ENCODE measurements at regions not wholly inside any gene's neighbourhood (a gene's known extent, or its start where the extent isn't known, plus 50 kb on each side); places are given as distances from the start of the nearest gene placed in this dataset.

DNA sequence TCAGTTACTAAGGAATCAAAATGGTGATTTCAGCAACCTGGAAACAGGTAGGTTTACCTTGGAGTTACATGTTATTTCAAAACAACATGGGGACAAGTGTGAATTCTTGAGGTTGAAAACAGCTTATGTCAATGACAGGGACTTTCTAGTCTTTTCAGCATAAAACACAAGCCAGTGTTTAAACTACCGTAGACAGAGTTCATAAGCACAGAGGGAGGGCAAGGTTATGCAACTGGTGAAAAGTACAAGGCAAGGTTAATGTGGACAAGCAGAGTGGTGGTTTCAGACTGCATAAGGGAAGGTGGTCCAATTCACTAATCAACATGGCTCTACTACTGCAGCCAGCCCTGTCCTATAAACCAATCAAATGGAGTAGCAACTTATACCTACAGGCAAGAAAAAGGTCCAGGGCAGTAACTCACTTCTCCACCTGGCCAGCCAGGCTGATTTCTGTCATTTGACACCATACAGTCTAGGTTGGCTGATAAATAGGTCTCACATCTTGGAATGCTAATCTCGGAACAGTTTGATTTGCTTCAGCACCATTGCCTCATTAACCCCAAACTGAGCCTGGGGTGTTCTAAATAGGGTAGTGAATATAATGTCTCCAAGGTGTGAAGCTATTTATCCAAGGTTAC lies 250.3 kb upstream of the PROX1 start:
- Mint-ChIP-seq H3K36me3 (no peaks in the 10 kb centered on the region), H3K27me3 (peaks cover 3% of the 10 kb centered on the region), H3K27ac (no peak overlapping the region), H3K9me3 (ENCODE audit: low read depth) (no peaks in the 10 kb centered on the region), H3K4me1 (ENCODE audit: low read depth) (no peaks in the 10 kb centered on the region), H3K4me3 (no peak overlapping the region)

DNA sequence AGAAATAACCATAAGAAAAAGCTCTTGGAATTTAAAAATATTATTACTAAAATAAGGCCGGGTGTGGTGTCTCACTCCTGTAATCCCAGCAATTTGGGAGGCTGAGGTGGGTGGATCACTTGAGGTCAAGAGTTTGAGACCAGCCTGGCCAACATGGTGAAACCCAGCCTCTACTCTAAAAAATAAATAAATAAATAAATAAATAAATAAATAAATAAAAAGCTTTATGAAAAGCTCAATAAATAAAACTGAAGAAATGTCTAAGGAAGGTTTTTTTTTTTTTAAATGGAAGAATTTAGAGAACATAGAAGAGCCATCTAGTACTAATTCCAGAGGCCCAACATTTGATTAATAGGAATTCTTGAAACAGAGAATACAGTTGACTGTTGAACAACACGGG lies 249.1 kb upstream of the PROX1 start:
- Mint-ChIP-seq H3K4me1 (ENCODE audit: low read depth) (no peaks in the 10 kb centered on the region), H3K9me3 (ENCODE audit: low read depth) (peaks cover 3% of the 10 kb centered on the region), H3K36me3 (no peaks in the 10 kb centered on the region), H3K27ac (no peak overlapping the region), H3K27me3 (peaks cover 4% of the 10 kb centered on the region), H3K4me3 (no peak overlapping the region)

DNA sequence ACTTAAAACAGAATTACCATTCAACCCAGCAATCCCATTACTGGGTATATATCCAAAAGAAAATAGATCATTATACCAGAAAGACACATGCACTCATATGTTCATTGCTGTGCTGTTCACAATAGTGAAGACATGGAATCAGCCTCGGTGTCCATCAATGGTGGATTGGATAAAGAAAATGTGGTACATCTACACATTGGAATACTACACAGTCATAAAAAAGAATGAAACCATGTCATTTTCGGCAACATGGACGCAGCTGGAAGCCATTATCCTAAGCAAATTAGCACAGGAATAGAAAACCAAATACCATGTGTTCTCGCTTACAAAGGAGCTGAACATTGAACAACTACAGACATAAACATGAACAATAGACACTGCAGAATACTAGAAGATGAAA lies 244.8 kb upstream of the PROX1 start:
- no peak overlapping the region for H3K4me3 Mint-ChIP-seq
- H3K27ac Mint-ChIP-seq: no peak overlapping the region
- no peaks in the 10 kb centered on the region for H3K4me1 Mint-ChIP-seq (ENCODE audit: low read depth)
- peaks cover 5% of the 10 kb centered on the region for H3K27me3 Mint-ChIP-seq
- H3K36me3 Mint-ChIP-seq: no peaks in the 10 kb centered on the region
- peaks cover 3% of the 10 kb centered on the region for H3K9me3 Mint-ChIP-seq (ENCODE audit: low read depth)

DNA sequence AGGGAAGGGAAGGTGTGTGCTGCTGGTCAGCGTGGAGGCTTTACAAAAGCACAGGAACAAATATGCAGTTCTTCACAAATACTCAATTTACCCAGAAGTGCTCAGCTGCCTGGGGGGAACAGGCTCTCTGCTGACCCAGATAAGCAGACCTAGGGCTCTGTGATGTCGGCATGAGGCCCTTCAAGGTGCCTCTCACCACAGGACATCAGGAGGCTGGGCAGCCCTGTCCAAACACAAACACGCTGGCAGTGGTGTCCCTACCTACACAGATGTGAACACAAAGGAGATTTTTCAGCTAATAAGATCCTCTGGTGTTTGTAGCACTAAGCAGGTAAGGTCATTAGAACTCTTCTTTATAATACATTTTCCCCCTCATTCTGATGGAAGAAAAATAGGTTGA lies 243.0 kb upstream of the PROX1 start:
- H3K27ac Mint-ChIP-seq: no peak overlapping the region
- peaks cover 3% of the 10 kb centered on the region for H3K27me3 Mint-ChIP-seq
- peaks cover 3% of the 10 kb centered on the region for H3K9me3 Mint-ChIP-seq (ENCODE audit: low read depth)
- H3K4me3 Mint-ChIP-seq: no peak overlapping the region
- no peaks in the 10 kb centered on the region for H3K36me3 Mint-ChIP-seq
- no peaks in the 10 kb centered on the region for H3K4me1 Mint-ChIP-seq (ENCODE audit: low read depth)

DNA sequence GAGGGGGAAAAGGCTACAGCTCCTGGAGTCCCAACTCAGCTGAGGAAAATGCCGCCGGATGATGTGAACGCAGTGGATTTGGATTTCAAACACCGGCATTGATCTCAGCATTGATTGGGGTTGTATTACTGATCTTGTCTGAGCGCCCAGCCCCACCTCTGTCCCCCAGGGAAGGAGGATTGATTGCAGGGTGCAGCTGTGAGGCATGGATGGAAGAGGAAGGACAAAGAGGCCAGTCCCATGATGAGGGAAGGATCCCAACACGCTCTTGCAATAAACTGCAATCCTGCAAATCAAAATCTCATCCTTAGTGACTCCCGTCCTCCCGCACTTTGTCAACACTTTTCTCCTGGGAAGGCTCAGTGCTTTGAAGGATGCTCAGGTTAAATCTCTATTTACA lies 242.3 kb upstream of the PROX1 start:
- Mint-ChIP-seq H3K36me3 (no peaks in the 10 kb centered on the region), H3K4me1 (ENCODE audit: low read depth) (no peaks in the 10 kb centered on the region), H3K4me3 (no peak overlapping the region), H3K27me3 (peaks cover 3% of the 10 kb centered on the region), H3K9me3 (ENCODE audit: low read depth) (peaks cover 3% of the 10 kb centered on the region), H3K27ac (no peak overlapping the region)

DNA sequence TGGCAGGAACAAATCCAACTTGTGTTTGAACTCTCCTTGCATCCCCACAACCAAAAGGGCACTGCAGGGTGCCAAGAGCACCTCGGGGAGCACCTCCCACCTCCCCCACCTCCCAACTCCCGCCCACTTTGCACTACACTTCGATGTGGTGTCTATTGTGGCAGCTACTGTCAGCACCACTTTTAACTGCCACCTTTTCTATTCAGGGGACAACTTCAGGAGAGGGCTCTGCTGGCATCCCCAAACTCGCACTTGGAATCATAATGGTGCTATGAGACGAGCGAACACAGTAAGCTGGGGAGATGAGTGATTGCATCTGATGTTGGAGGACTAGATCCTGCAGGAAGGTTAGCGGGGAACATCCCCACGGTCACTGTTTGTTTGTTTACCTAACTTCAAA lies 238.2 kb upstream of the PROX1 start:
- Mint-ChIP-seq H3K27ac (no peak overlapping the region), H3K4me1 (ENCODE audit: low read depth) (no peaks in the 10 kb centered on the region), H3K4me3 (no peak overlapping the region), H3K9me3 (ENCODE audit: low read depth) (peaks cover 5% of the 10 kb centered on the region), H3K27me3 (no peaks in the 10 kb centered on the region), H3K36me3 (no peaks in the 10 kb centered on the region)

DNA sequence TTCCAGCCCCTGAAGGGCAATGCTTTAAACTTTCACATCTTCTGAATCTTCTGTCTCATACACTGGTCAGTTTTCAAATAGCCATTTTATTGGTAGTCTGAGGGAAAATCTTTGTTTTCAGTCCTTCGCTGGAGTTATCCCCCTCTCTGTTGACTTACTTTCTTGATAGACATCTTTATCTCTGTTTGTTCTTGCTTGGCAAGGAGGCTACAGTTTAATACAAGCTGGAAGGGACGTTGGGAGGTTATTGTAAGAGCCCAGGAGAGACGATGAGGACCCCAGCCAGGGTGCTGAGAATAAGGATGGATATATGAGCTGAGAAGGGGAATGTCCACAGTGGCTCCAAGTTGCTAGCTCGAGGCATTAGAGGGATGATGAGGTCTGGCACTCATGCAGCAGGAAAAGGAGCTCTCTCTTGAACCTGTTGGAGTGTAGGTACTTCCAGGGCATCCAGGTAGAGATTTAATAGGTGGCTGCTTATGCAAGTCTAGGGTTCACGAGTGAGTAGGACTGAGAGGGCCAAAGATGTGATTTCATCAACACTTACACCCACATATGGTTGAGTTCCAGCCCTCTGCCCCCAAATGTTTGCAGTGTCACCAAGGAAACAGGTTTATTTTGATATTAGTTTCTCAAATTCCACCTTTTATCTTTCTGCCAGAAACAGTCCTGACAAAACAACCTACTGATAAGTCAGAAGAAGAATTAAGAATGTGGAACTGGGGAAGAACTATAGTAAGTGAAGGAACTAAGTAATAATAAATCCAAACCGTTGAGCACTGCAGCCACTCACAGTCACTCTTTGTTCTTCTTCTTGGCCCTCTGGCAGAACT lies 237.3 kb upstream of the PROX1 start:
- Mint-ChIP-seq H3K27ac (no peak overlapping the region), H3K9me3 (ENCODE audit: low read depth) (peaks cover 5% of the 10 kb centered on the region), H3K4me3 (no peak overlapping the region), H3K4me1 (ENCODE audit: low read depth) (no peaks in the 10 kb centered on the region), H3K36me3 (no peaks in the 10 kb centered on the region), H3K27me3 (no peaks in the 10 kb centered on the region)

DNA sequence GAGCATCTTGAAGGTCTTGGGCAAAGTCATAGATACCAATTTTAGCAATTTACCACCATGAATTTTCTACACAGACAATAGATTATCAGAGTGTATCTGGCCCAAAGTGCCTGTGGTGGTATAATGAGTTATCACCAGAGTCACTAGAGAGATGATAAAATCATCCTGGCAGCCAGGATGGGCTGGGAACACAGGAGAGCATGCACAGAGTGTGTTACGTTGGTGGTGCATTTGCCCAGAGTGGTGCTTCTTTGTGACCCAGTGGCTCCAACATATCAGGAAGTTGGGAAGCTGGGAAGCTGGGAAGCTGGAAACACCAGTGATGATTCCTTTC lies 236.7 kb upstream of the PROX1 start:
- no peaks in the 10 kb centered on the region for H3K4me1 Mint-ChIP-seq (ENCODE audit: low read depth)
- H3K27ac Mint-ChIP-seq: no peak overlapping the region

DNA sequence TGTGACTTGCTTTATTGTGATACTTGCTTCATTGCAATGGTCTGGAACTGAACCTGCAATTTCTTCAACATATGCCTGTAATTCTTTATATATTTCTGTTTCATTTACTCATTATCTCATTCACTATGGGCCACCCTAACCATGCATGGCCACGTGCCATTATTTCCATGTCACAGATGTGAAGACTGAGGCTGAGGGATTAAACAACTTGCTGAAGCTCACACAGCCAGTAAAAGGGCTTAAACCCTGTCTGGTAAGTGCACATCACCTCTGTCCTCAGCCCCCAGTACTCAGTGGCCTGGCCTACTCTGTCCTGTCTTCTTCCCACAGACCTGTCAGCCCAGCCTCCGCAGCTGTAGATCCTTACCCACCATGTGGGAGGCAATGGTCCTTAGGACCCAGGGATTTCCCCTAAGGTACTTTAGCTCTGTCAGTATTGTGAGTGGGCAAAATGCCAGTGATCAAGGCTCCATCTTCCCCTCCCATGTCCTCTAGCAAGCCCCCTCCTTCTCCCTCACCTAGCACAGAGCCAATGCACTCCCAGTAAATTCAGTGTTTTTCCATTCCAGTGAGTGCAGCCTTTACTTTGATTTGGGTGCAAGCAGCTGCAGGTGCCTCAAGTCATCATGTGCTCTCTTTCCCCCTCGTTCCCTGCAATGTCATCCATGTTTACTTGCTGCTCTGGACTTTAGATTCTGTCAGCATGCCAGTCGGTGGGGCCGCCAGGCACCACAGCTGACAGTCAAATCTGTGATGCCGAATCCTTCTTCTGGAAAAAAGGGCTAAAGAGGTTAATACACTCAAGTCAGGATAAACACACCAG lies 228.2 kb upstream of the PROX1 start:
- no peak overlapping the region for H3K27ac Mint-ChIP-seq
- no peak overlapping the region for H3K4me3 Mint-ChIP-seq
- H3K9me3 Mint-ChIP-seq (ENCODE audit: low read depth): no peaks in the 10 kb centered on the region
- no peaks in the 10 kb centered on the region for H3K36me3 Mint-ChIP-seq
- peaks cover 13% of the 10 kb centered on the region for H3K4me1 Mint-ChIP-seq (ENCODE audit: low read depth)
- peaks cover 2% of the 10 kb centered on the region for H3K27me3 Mint-ChIP-seq

More for the DNA sequence above, 236.7 kb upstream of the PROX1 start:
- Mint-ChIP-seq H3K36me3 (no peaks in the 10 kb centered on the region), H3K9me3 (ENCODE audit: low read depth) (peaks cover 5% of the 10 kb centered on the region), H3K4me3 (no peak overlapping the region), H3K27me3 (no peaks in the 10 kb centered on the region)

DNA sequence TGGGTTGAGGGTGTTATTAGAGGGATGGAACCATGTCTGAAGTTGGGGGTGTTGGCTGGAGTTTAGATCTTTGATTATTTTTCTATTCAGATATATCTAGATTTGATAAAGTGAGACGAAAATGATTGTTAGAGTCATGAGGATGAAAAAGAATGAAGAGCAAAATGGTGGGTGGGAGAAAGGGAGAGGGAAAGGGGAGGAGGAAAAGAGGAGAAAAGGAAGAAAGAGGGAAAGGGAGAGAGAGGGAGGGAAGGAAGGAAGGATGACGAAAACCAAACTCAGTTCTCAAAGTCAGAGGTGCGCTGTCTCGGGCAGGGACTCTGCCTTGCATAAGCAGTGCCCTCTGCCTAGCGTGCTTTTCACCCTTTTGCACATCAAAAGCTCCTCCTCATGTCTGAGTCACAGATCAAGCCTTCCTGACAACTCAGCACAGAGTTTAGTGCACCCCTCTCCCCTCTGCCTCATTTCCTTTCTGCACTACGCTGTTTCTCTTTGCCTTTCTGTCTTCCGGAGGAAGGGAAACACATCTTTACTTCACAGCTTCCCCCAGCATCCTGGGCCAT lies 225.8 kb upstream of the PROX1 start:
- Mint-ChIP-seq H3K4me3 (no peak overlapping the region), H3K4me1 (ENCODE audit: low read depth) (peaks cover 13% of the 10 kb centered on the region), H3K27ac (peak overlapping the region; percentile 36), H3K27me3 (peaks cover 2% of the 10 kb centered on the region), H3K36me3 (no peaks in the 10 kb centered on the region), H3K9me3 (ENCODE audit: low read depth) (peaks cover 3% of the 10 kb centered on the region)

DNA sequence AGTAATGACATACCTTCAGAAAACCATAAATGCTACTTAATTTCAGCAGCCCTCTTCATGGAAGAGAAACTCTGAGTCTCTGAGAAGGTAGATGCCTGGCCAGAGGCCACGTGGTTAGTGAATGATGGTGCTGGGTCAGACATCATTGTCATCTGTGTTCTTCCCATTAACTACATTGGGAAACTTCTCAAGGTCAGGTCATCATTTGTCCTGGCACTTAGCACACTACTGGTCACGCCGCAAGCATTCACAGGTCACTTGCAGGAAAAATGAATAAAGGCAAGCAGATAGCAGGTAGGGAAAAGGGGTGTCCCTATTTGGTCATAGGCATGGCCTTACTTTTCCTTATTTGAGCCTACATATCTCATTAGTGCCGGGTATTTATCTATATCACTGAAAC lies 220.1 kb upstream of the PROX1 start:
- no peaks in the 10 kb centered on the region for H3K4me1 Mint-ChIP-seq (ENCODE audit: low read depth)
- peaks cover 2% of the 10 kb centered on the region for H3K27me3 Mint-ChIP-seq
- H3K27ac Mint-ChIP-seq: no peak overlapping the region
- no peaks in the 10 kb centered on the region for H3K36me3 Mint-ChIP-seq
- H3K4me3 Mint-ChIP-seq: no peak overlapping the region
- H3K9me3 Mint-ChIP-seq (ENCODE audit: low read depth): peaks cover 3% of the 10 kb centered on the region

DNA sequence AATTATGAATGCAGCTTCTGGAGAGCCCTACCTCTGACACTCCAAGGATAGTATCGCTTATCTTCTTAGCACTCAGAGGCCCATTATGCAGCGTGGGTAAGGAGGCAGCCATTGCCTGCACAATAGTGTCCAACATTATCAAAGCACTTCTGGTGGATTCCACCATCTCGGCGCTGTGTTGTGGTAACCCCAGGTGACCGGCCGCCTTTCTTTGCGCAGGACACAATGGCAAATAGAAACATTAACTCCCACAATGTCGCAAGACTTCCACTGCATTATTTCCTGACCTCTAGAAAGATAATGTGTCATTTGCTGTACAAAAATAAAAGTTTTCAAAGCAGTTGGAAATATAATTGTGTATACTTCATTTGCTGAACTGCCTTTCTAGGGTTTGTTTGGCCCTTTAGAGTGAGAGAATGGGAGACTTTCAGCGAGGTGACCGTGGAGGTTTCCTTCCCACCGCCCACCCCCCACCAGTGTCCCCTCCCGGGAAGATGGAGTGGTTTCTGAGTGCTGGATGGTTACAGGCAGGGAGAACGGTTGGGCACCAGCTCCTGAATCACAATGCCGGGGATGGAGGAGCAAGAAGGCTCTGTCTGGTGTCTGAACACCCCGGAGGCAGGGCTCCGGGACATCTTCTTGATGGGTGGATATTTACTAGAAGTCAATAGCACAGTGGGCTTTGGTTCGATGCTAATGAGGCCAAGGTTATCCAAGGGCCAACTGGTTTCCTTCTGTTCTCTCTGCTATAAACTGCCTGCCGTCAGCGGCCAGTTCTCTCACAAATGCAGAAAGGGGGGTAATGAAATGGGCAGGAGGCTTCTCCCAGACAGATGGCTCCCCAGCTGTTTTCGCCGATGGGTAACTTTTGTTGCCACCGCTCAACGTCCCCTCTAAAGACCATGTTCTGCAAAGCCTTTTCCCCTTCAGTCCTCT lies 215.4 kb upstream of the PROX1 start:
- Mint-ChIP-seq H3K27ac (no peak overlapping the region), H3K27me3 (peaks cover 2% of the 10 kb centered on the region), H3K4me1 (ENCODE audit: low read depth) (no peaks in the 10 kb centered on the region), H3K36me3 (no peaks in the 10 kb centered on the region), H3K4me3 (no peak overlapping the region), H3K9me3 (ENCODE audit: low read depth) (no peaks in the 10 kb centered on the region)

DNA sequence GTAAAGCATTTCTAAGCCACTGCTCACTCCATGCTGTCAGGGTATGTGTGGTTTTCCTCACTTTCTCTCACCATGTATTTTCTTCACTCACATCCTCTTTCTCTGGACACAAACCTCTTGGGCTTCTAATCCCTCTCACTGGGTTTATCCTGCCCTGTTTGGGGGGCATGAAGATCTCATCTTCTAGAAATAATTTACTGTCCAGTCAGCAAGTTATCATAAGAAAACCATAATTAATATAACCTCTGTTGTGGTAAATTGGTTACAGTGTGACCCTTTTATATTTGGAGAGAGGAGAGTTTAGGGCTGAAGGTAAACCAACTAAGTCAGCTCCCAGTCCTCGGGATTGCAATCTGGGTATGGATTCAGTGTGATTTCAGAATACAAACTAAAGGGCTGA lies 213.8 kb upstream of the PROX1 start:
- Mint-ChIP-seq H3K4me3 (no peak overlapping the region), H3K27ac (no peak overlapping the region), H3K9me3 (ENCODE audit: low read depth) (no peaks in the 10 kb centered on the region), H3K27me3 (peaks cover under 1% of the 10 kb centered on the region), H3K36me3 (no peaks in the 10 kb centered on the region), H3K4me1 (ENCODE audit: low read depth) (no peaks in the 10 kb centered on the region)

DNA sequence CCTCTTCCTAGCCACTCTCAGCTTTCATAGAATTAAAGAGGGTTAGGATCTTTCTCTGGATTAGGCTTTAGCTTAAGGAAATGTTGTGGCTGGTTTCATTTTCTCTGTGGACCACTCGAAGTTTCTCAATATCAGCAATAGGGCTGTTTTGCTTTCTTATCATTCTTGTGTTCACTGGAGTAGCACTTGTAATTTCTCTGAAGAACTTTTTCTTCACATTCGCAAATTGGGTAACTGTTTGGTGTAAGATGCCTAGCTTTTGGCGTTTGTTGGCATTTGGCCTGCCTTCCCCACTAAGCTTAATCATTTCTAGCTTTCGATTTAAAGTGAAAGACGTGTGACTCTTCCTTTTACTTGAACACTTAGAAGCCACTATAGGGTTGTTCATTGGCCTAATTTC lies 210.8 kb upstream of the PROX1 start:
- H3K4me1 Mint-ChIP-seq (ENCODE audit: low read depth): no peaks in the 10 kb centered on the region
- H3K27me3 Mint-ChIP-seq: peaks cover 2% of the 10 kb centered on the region
- H3K4me3 Mint-ChIP-seq: no peak overlapping the region
- H3K27ac Mint-ChIP-seq: no peak overlapping the region
- no peaks in the 10 kb centered on the region for H3K36me3 Mint-ChIP-seq
- H3K9me3 Mint-ChIP-seq (ENCODE audit: low read depth): no peaks in the 10 kb centered on the region
